ENCODE measurements at regions not wholly inside any gene's neighbourhood (a gene's known extent, or its start where the extent isn't known, plus 50 kb on each side); places are given as distances from the start of the nearest gene placed in this dataset.

DNA sequence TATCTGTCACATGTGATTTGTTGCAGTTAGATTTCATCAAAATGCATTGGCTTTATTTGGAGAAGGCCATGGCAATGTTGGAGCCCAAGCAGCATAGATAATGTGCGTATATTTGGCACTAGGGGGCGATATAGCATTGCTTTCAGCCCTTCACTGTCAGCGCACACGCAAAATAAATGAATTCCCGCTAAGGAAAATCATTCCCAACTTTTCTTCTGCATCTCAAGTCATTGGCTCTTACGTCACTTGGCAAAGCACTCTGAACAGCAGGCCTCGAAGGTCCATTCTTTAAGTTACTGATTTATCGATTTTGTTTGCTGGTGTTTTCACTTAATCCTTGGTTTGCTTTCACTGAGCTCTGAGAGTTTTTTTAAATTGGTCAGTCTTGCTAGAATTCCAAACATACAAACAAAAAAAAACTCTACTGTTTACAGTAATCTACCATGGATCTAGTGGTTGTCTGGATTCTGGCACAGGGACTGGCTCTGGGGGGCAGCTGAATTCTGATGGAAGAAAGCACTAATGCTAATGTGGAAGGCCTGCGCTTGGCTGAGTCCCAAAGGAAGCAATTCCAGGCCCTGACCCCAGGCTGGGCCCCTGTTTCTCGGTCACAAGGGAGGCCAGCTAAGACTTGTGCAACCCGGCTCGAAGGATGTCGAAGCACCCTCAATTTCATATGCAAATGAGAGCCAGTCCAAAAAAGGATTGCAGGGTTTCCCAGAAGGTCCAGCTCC is 97.7 kb upstream of the IPO5 start:
- Histone ChIP-seq H3K4me2 (ENCODE audit: low read depth, low read length) (peak overlapping the region; percentile 87), H3K4me3 (replicated peaks in 1 of 3; ENCODE audit: insufficient read depth in 1 of 3, low read depth in 2 of 3, low read length in 3 of 3) (peak overlapping the region in 2 of 3 experiments; percentile 39 to 58; a peak in 3 of 6 replicates), H2AFZ (ENCODE audit: low read length) (no peak overlapping the region), H3K27ac (ENCODE audit: extremely low read length, insufficient read depth, low read length) (no peak overlapping the region), H3K36me3 (replicated peaks in 1 of 2; ENCODE audit: control insufficient read depth in 1 of 2, insufficient read depth in 2 of 2, low read length in 2 of 2) (no peaks in the 10 kb centered on the region), H4K20me1 (ENCODE audit: insufficient read depth, low read length) (no peaks in the 10 kb centered on the region), H3K9ac (ENCODE audit: insufficient read depth, low read depth, low read length) (no peak overlapping the region), H3K9me3 (ENCODE audit: low read length) (no peaks in the 10 kb centered on the region), H3K27me3 (ENCODE audit: control insufficient read depth in 1 of 2, insufficient read depth in 2 of 2, low read length in 2 of 2) (peaks cover 0 to 24% of the 10 kb centered on the region in 2 experiments; a peak in 3 of 5 replicates), H3K4me1 (ENCODE audit: insufficient read depth, low read length) (peaks cover 22% of the 10 kb centered on the region), H3K79me2 (ENCODE audit: insufficient read depth, low read length) (no peaks in the 10 kb centered on the region)
- in situ Hi-C loops (cut with HindIII; ENCODE audit: extremely low pct_ligation_motif_present, low pct_unique_long_range_greater_than_20kb) (loop anchor here (10.0 to 25.0 kb wide), 3 partner anchors 239 to 807 kb away; no protein-coding TSS in a partner anchor), intact Hi-C loops (cut with micrococcal nuclease; ENCODE audit: unreplicated experiment) (loop anchor here (5.0 to 10.0 kb wide), 6 partner anchors 57 to 592 kb away; partner anchors contain the start of gene FARP1)
- DNase-seq (ENCODE audit: low spot score) (peak; percentile 55), FAIRE-seq (peak; percentile 93), ATAC-seq (peak; percentile 94)
- 6% methylated on average over 9 of the region's 13 CpGs for whole genome bisulfite sequencing (ENCODE audit: low lambda C conversion rate)
- ChIA-PET CTCF (ENCODE audit: low intra/inter-chr PET ratio, low total read pairs) (interaction anchor here (1.3 kb wide), 1 partner anchor 55 kb away, joined by 4 read pairs; no protein-coding TSS in a partner anchor), POLR2A (no interaction called here)
- BruUV-seq (replicated peaks), result no TSS peak
- no peak for TF ChIP-seq KDM5A (IDR thresholded peaks at IDR 0.05; ENCODE audit: borderline replicate concordance, low read length)
- TF ChIP-seq THAP11 (CRISPR knock-in tag; IDR thresholded peaks at IDR 0.05), result no peak
- TF ChIP-seq ZNF766 (CRISPR knock-in tag; IDR thresholded peaks at IDR 0.05; ENCODE audit: borderline replicate concordance), result no peak
- peak; percentile 12 for TF ChIP-seq TEAD3 (CRISPR knock-in tag; optimal IDR thresholded peaks at IDR 0.05; ENCODE audit: borderline replicate concordance)
- TF ChIP-seq ZNF143 (CRISPR knock-in tag; IDR thresholded peaks at IDR 0.05), result no peak
- TF ChIP-seq, protein P1, sequence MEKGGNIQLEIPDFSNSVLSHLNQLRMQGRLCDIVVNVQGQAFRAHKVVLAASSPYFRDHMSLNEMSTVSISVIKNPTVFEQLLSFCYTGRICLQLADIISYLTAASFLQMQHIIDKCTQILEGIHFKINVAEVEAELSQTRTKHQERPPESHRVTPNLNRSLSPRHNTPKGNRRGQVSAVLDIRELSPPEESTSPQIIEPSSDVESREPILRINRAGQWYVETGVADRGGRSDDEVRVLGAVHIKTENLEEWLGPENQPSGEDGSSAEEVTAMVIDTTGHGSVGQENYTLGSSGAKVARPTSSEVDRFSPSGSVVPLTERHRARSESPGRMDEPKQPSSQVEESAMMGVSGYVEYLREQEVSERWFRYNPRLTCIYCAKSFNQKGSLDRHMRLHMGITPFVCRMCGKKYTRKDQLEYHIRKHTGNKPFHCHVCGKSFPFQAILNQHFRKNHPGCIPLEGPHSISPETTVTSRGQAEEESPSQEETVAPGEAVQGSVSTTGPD (CRISPR knock-in tag; IDR thresholded peaks at IDR 0.05), result no peak
- TF ChIP-seq, protein P2, sequence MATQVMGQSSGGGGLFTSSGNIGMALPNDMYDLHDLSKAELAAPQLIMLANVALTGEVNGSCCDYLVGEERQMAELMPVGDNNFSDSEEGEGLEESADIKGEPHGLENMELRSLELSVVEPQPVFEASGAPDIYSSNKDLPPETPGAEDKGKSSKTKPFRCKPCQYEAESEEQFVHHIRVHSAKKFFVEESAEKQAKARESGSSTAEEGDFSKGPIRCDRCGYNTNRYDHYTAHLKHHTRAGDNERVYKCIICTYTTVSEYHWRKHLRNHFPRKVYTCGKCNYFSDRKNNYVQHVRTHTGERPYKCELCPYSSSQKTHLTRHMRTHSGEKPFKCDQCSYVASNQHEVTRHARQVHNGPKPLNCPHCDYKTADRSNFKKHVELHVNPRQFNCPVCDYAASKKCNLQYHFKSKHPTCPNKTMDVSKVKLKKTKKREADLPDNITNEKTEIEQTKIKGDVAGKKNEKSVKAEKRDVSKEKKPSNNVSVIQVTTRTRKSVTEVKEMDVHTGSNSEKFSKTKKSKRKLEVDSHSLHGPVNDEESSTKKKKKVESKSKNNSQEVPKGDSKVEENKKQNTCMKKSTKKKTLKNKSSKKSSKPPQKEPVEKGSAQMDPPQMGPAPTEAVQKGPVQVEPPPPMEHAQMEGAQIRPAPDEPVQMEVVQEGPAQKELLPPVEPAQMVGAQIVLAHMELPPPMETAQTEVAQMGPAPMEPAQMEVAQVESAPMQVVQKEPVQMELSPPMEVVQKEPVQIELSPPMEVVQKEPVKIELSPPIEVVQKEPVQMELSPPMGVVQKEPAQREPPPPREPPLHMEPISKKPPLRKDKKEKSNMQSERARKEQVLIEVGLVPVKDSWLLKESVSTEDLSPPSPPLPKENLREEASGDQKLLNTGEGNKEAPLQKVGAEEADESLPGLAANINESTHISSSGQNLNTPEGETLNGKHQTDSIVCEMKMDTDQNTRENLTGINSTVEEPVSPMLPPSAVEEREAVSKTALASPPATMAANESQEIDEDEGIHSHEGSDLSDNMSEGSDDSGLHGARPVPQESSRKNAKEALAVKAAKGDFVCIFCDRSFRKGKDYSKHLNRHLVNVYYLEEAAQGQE (IDR thresholded peaks at IDR 0.05; ENCODE audit: borderline replicate concordance in 1 of 2, low read depth in 1 of 2, low read length in 2 of 2), result no peak
- no peak for TF ChIP-seq ZMYM3 (CRISPR knock-in tag; IDR thresholded peaks at IDR 0.05)
- TF ChIP-seq STAG1 (CRISPR knock-in tag; IDR thresholded peaks at IDR 0.05), result peak; percentile 95
- no peak for TF ChIP-seq HNRNPLL (IDR thresholded peaks at IDR 0.05; ENCODE audit: low read depth, low read length, poor library complexity, severe bottlenecking)
- no peak for TF ChIP-seq ZNF879 (CRISPR knock-in tag; IDR thresholded peaks at IDR 0.05)
- no peak for TF ChIP-seq ZNF430 (CRISPR knock-in tag; IDR thresholded peaks at IDR 0.05)
- no peak for TF ChIP-seq ZBTB42 (CRISPR knock-in tag; IDR thresholded peaks at IDR 0.05)
- 0 out of 2 replicates have a peak, but pooled peaks have one; percentile 26 for TF ChIP-seq MIXL1 (CRISPR knock-in tag; IDR thresholded peaks at IDR 0.05)
- TF ChIP-seq ZBTB8A (CRISPR knock-in tag; IDR thresholded peaks at IDR 0.05; ENCODE audit: borderline replicate concordance, low read depth), result no peak
- TF ChIP-seq ZNF317 (CRISPR knock-in tag; IDR thresholded peaks at IDR 0.05), result no peak
- TF ChIP-seq, protein P3, sequence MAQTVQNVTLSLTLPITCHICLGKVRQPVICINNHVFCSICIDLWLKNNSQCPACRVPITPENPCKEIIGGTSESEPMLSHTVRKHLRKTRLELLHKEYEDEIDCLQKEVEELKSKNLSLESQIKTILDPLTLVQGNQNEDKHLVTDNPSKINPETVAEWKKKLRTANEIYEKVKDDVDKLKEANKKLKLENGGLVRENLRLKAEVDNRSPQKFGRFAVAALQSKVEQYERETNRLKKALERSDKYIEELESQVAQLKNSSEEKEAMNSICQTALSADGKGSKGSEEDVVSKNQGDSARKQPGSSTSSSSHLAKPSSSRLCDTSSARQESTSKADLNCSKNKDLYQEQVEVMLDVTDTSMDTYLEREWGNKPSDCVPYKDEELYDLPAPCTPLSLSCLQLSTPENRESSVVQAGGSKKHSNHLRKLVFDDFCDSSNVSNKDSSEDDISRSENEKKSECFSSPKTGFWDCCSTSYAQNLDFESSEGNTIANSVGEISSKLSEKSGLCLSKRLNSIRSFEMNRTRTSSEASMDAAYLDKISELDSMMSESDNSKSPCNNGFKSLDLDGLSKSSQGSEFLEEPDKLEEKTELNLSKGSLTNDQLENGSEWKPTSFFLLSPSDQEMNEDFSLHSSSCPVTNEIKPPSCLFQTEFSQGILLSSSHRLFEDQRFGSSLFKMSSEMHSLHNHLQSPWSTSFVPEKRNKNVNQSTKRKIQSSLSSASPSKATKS (CRISPR knock-in tag; IDR thresholded peaks at IDR 0.05), result no peak
- TF ChIP-seq ZNF326 (CRISPR knock-in tag; IDR thresholded peaks at IDR 0.05; ENCODE audit: borderline replicate concordance), result no peak
